ENCODE measurements at regions not wholly inside any gene's neighbourhood (a gene's known extent, or its start where the extent isn't known, plus 50 kb on each side); places are given as distances from the start of the nearest gene placed in this dataset.
A peak's percentile ranks its signal among the peaks of the same experiment; 100 is the strongest.
"Not testable (repeated sequence)": the region's sequence is repeated elsewhere in the genome, so short reads cannot be mapped to it uniquely, and the experiment has no call there.

GRCh38 chr3:64437131-64437530, 211.9 kb upstream of the PRICKLE2 start:
- DNase-seq: no peak

GRCh38 chr3:64435023-64435422, 209.8 kb upstream of the PRICKLE2 start:
- not testable (repeated sequence) for DNase-seq

- DNase-seq: no peak
Observed at GRCh38 chr3:64432870-64433269, 207.6 kb upstream of the PRICKLE2 start.

- DNase-seq: no peak
Observed at GRCh38 chr3:64431526-64432091, 206.3 kb upstream of the PRICKLE2 start.

- DNase-seq: no peak
Observed at GRCh38 chr3:64427671-64428070, 202.4 kb upstream of the PRICKLE2 start.

- DNase-seq: no peak
Observed at GRCh38 chr3:64426551-64426950, 201.3 kb upstream of the PRICKLE2 start.

GRCh38 chr3:64422932-64423331, 197.7 kb upstream of the PRICKLE2 start:
- DNase-seq: no peak

GRCh38 chr3:64422192-64422591, 196.9 kb upstream of the PRICKLE2 start:
- no peak for DNase-seq

GRCh38 chr3:64417816-64418215, 192.6 kb upstream of the PRICKLE2 start:
- DNase-seq: no peak

- no peak for DNase-seq
Observed at GRCh38 chr3:64414043-64414442, 188.8 kb upstream of the PRICKLE2 start.

- no peak for DNase-seq
Observed at GRCh38 chr3:64411101-64411500, 185.8 kb upstream of the PRICKLE2 start.

GRCh38 chr3:64410226-64410625, 185.0 kb upstream of the PRICKLE2 start:
- DNase-seq: no peak

- DNase-seq: peak; percentile 1 to 23 (median 11)
Observed at GRCh38 chr3:64408770-64409169, 183.5 kb upstream of the PRICKLE2 start.

GRCh38 chr3:64406271-64406670, 181.0 kb upstream of the PRICKLE2 start:
- no peak for DNase-seq

GRCh38 chr3:64405211-64405835, 180.1 kb upstream of the PRICKLE2 start:
- no peak for DNase-seq

GRCh38 chr3:64400706-64401105, 175.4 kb upstream of the PRICKLE2 start:
- no peak for DNase-seq

GRCh38 chr3:64399205-64399800, 174.0 kb upstream of the PRICKLE2 start:
- peak; percentile 35 to 41 (median 37) for DNase-seq

- DNase-seq: no peak
Observed at GRCh38 chr3:64398476-64398875, 173.2 kb upstream of the PRICKLE2 start.

- no peak for DNase-seq
Observed at GRCh38 chr3:64398006-64398405, 172.7 kb upstream of the PRICKLE2 start.

- no peak for DNase-seq
Observed at GRCh38 chr3:64397573-64397972, 172.3 kb upstream of the PRICKLE2 start.

- DNase-seq: no peak
Observed at GRCh38 chr3:64395490-64395889, 170.2 kb upstream of the PRICKLE2 start.

GRCh38 chr3:64393193-64393592, 167.9 kb upstream of the PRICKLE2 start:
- DNase-seq: no peak

GRCh38 chr3:64392001-64392400, 166.7 kb upstream of the PRICKLE2 start:
- no peak for DNase-seq

GRCh38 chr3:64390893-64391292, 165.6 kb upstream of the PRICKLE2 start:
- DNase-seq: no peak

GRCh38 chr3:64388886-64389285, 163.6 kb upstream of the PRICKLE2 start:
- DNase-seq: no peak
